Keratinocyte (primary cell): ENCODE measurements at regions not wholly inside any gene's neighbourhood (a gene's known extent, or its start where the extent isn't known, plus 50 kb on each side); places are given as distances from the start of the nearest gene placed in this dataset.

Experiments used
- EZH2 ChIP-seq: IDR thresholded peaks from one replicate; pipeline ENCODE4 v1.6.1; 2012; ENCODE audit warnings: inconsistent platforms, mild to moderate bottlenecking, low read length, moderate library complexity
- TF ChIP-seq, protein P1 (sequence below), 3 experiments: IDR thresholded peaks in 1 of 3; conservative IDR thresholded peaks in 1 of 3; optimal IDR thresholded peaks in 1 of 3; 2 replicates in 2 of 3; 3 replicates in 1 of 3; pipeline versions ENCODE3 to v1.5.1; 2011; ENCODE audit warnings: low read length in 3 of 3, mild to moderate bottlenecking in 3 of 3, moderate library complexity in 2 of 3, control low read depth in 1 of 3, inconsistent platforms in 1 of 3; ENCODE audit not compliant: insufficient read depth in 2 of 3; ENCODE audit errors: extremely low read depth in 1 of 3

DNA sequence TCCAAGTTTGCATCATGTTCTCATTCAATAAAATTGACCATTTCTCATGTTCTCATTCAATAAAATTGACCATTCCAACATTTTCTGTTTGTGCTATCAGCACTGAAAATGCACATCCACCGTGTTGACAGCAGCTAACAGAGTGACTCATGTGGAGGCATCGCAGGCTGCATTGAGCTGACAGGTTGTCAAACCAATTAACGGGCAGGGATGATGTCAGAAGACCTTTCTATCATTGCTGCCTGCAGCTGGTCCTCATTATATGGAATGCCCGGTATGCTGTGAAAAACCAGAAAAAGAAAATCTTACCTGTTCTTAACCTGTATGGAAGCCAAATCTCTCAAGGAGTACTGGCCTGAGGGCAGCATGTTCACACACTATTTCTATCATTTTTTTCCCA is 202.0 kb downstream of the SMIM20 start:
- TF ChIP-seq, protein P1, sequence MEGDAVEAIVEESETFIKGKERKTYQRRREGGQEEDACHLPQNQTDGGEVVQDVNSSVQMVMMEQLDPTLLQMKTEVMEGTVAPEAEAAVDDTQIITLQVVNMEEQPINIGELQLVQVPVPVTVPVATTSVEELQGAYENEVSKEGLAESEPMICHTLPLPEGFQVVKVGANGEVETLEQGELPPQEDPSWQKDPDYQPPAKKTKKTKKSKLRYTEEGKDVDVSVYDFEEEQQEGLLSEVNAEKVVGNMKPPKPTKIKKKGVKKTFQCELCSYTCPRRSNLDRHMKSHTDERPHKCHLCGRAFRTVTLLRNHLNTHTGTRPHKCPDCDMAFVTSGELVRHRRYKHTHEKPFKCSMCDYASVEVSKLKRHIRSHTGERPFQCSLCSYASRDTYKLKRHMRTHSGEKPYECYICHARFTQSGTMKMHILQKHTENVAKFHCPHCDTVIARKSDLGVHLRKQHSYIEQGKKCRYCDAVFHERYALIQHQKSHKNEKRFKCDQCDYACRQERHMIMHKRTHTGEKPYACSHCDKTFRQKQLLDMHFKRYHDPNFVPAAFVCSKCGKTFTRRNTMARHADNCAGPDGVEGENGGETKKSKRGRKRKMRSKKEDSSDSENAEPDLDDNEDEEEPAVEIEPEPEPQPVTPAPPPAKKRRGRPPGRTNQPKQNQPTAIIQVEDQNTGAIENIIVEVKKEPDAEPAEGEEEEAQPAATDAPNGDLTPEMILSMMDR (optimal IDR thresholded peaks at IDR 0.05 in 1 of 3, IDR thresholded peaks at IDR 0.05 in 1 of 3, conservative IDR thresholded peaks at IDR 0.05 in 1 of 3; ENCODE audit: extremely low read depth in 1 of 3, insufficient read depth in 2 of 3, low read length in 3 of 3): no peak
- no peak for TF ChIP-seq EZH2
